ENCODE measurements at regions not wholly inside any gene's neighbourhood (a gene's known extent, or its start where the extent isn't known, plus 50 kb on each side); places are given as distances from the start of the nearest gene placed in this dataset.

DNA sequence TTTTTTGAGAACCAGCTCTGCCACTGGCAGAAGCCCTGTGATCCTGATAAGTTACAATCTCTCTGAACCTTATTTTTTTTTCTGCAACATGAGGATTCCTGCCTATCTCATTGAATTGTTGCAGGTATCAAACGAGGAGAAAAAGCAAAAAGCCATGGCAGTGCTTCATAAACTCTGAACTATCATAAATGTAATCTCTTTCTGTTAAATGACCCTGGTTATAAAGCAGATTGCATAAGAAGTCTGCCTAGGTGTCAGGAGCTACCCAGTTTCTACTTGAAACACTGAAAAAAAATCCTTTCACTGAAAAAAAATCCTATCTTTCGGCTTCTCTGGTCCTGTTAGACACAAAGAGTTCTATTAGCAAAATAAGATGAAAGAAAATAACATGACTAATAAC lies 172.7 kb downstream of the FAM43A start:
- TF ChIP-seq RAD21 (conservative IDR thresholded peaks at IDR 0.05) (no peak), EP300 (conservative IDR thresholded peaks at IDR 0.05; ENCODE audit: poor library complexity, severe bottlenecking) (no peak), TAF1 (IDR thresholded peaks at IDR 0.05; ENCODE audit: low read depth) (no peak), POLR2AphosphoS5 (IDR thresholded peaks at IDR 0.05) (no peak), EZH2 (IDR thresholded peaks at IDR 0.05; ENCODE audit: borderline replicate concordance, insufficient read depth, low read length, poor library complexity, severe bottlenecking) (no peak), SMC3 (conservative IDR thresholded peaks at IDR 0.05; ENCODE audit: poor library complexity) (no peak), MXI1 (conservative IDR thresholded peaks at IDR 0.05; ENCODE audit: poor library complexity, severe bottlenecking) (no peak)
- TF ChIP-seq, protein P1, sequence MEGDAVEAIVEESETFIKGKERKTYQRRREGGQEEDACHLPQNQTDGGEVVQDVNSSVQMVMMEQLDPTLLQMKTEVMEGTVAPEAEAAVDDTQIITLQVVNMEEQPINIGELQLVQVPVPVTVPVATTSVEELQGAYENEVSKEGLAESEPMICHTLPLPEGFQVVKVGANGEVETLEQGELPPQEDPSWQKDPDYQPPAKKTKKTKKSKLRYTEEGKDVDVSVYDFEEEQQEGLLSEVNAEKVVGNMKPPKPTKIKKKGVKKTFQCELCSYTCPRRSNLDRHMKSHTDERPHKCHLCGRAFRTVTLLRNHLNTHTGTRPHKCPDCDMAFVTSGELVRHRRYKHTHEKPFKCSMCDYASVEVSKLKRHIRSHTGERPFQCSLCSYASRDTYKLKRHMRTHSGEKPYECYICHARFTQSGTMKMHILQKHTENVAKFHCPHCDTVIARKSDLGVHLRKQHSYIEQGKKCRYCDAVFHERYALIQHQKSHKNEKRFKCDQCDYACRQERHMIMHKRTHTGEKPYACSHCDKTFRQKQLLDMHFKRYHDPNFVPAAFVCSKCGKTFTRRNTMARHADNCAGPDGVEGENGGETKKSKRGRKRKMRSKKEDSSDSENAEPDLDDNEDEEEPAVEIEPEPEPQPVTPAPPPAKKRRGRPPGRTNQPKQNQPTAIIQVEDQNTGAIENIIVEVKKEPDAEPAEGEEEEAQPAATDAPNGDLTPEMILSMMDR (IDR thresholded peaks at IDR 0.05; ENCODE audit: poor library complexity, severe bottlenecking), result no peak
- TF ChIP-seq, protein P2, sequence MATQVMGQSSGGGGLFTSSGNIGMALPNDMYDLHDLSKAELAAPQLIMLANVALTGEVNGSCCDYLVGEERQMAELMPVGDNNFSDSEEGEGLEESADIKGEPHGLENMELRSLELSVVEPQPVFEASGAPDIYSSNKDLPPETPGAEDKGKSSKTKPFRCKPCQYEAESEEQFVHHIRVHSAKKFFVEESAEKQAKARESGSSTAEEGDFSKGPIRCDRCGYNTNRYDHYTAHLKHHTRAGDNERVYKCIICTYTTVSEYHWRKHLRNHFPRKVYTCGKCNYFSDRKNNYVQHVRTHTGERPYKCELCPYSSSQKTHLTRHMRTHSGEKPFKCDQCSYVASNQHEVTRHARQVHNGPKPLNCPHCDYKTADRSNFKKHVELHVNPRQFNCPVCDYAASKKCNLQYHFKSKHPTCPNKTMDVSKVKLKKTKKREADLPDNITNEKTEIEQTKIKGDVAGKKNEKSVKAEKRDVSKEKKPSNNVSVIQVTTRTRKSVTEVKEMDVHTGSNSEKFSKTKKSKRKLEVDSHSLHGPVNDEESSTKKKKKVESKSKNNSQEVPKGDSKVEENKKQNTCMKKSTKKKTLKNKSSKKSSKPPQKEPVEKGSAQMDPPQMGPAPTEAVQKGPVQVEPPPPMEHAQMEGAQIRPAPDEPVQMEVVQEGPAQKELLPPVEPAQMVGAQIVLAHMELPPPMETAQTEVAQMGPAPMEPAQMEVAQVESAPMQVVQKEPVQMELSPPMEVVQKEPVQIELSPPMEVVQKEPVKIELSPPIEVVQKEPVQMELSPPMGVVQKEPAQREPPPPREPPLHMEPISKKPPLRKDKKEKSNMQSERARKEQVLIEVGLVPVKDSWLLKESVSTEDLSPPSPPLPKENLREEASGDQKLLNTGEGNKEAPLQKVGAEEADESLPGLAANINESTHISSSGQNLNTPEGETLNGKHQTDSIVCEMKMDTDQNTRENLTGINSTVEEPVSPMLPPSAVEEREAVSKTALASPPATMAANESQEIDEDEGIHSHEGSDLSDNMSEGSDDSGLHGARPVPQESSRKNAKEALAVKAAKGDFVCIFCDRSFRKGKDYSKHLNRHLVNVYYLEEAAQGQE (IDR thresholded peaks at IDR 0.05; ENCODE audit: borderline replicate concordance), result no peak
- no peaks in the 10 kb centered on the region for H4K20me1 ChIP-seq (ENCODE audit: insufficient read depth)
- H3F3A ChIP-seq (ENCODE audit: insufficient read depth, low read length, poor library complexity, severe bottlenecking), result no peaks in the 10 kb centered on the region

DNA sequence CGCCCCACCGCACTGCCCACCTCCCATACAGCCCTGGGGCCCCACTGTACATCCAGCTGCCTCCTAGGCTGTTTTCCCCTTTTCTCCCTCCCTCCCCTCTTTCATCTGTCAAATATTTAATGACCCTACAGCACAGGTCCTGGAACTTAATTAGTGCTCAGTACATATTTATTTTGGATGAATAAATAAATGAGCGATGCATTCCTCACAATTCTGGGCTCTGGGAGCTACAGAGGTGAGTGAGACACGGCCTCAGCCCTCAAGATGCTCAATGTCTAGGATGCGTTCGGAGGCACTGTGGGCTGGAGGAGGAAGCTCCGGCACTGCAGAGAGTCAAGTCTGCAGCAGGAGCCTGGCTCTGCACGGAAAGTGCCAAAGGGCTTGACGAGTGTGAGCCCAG lies 175.0 kb downstream of the FAM43A start:
- Histone ChIP-seq H3K27ac (ENCODE audit: low read length) (no peak overlapping the region), H3K9me2 (ENCODE audit: insufficient read depth, low read length) (no peaks in the 10 kb centered on the region), H2AFZ (ENCODE audit: low read depth, low read length) (no peak overlapping the region), H3K9me3 (ENCODE audit: low read length) (no peaks in the 10 kb centered on the region), H3K27me3 (ENCODE audit: insufficient read depth, low read depth, low read length) (no peaks in the 10 kb centered on the region), H4K20me1 (ENCODE audit: insufficient read depth) (no peaks in the 10 kb centered on the region), H3K9ac (ENCODE audit: low read length) (no peak overlapping the region), H3K4me3 (ENCODE audit: low read length) (no peak overlapping the region), H3K4me2 (ENCODE audit: low read length) (no peak overlapping the region), H3K36me3 (ENCODE audit: insufficient read depth, low read length) (no peaks in the 10 kb centered on the region), H3F3A (ENCODE audit: insufficient read depth, low read length, poor library complexity, severe bottlenecking) (no peaks in the 10 kb centered on the region), H3K79me2 (replicated peaks; ENCODE audit: insufficient read depth, low read length) (no peaks in the 10 kb centered on the region)
- TF ChIP-seq EP300 (conservative IDR thresholded peaks at IDR 0.05; ENCODE audit: poor library complexity, severe bottlenecking) (no peak), TAF1 (IDR thresholded peaks at IDR 0.05; ENCODE audit: low read depth) (no peak), MXI1 (conservative IDR thresholded peaks at IDR 0.05; ENCODE audit: poor library complexity, severe bottlenecking) (no peak), RAD21 (conservative IDR thresholded peaks at IDR 0.05) (no peak), SMC3 (conservative IDR thresholded peaks at IDR 0.05; ENCODE audit: poor library complexity) (no peak), EZH2 (IDR thresholded peaks at IDR 0.05; ENCODE audit: borderline replicate concordance, insufficient read depth, low read length, poor library complexity, severe bottlenecking) (no peak), POLR2AphosphoS5 (IDR thresholded peaks at IDR 0.05) (no peak)
- TF ChIP-seq, protein P1 (IDR thresholded peaks at IDR 0.05; ENCODE audit: poor library complexity, severe bottlenecking), result no peak
- TF ChIP-seq, protein P2 (IDR thresholded peaks at IDR 0.05; ENCODE audit: borderline replicate concordance), result no peak

More for the DNA sequence above, 172.7 kb downstream of the FAM43A start:
- H3K9me2 ChIP-seq (ENCODE audit: insufficient read depth, low read length), result no peaks in the 10 kb centered on the region
- no peaks in the 10 kb centered on the region for H3K27me3 ChIP-seq (ENCODE audit: insufficient read depth, low read depth, low read length)
- H3K36me3 ChIP-seq (ENCODE audit: insufficient read depth, low read length), result no peaks in the 10 kb centered on the region
- no peak overlapping the region for H3K9ac ChIP-seq (ENCODE audit: low read length)
- no peak overlapping the region for H2AFZ ChIP-seq (ENCODE audit: low read depth, low read length)
- no peak overlapping the region for H3K4me2 ChIP-seq (ENCODE audit: low read length)
- H3K79me2 ChIP-seq (replicated peaks; ENCODE audit: insufficient read depth, low read length), result no peaks in the 10 kb centered on the region
- H3K27ac ChIP-seq (ENCODE audit: low read length), result no peak overlapping the region
- H3K4me3 ChIP-seq (ENCODE audit: low read length), result no peak overlapping the region
- H3K9me3 ChIP-seq (ENCODE audit: low read length), result no peaks in the 10 kb centered on the region
